Nucleus accumbens (tissue), 56 donors: ENCODE measurements at regions not wholly inside any gene's neighbourhood (a gene's known extent, or its start where the extent isn't known, plus 50 kb on each side); places are given as distances from the start of the nearest gene placed in this dataset.

Experiments used
- DNase-seq, 56 donors: peaks; one replicate each; lab custom pipeline; 2025; lab: John Stamatoyannopoulos, UW

- DNase-seq, result no peak
Observed at GRCh38 chr5:144585681-144586080, 415.0 kb downstream of the KCTD16 start.

DNA sequence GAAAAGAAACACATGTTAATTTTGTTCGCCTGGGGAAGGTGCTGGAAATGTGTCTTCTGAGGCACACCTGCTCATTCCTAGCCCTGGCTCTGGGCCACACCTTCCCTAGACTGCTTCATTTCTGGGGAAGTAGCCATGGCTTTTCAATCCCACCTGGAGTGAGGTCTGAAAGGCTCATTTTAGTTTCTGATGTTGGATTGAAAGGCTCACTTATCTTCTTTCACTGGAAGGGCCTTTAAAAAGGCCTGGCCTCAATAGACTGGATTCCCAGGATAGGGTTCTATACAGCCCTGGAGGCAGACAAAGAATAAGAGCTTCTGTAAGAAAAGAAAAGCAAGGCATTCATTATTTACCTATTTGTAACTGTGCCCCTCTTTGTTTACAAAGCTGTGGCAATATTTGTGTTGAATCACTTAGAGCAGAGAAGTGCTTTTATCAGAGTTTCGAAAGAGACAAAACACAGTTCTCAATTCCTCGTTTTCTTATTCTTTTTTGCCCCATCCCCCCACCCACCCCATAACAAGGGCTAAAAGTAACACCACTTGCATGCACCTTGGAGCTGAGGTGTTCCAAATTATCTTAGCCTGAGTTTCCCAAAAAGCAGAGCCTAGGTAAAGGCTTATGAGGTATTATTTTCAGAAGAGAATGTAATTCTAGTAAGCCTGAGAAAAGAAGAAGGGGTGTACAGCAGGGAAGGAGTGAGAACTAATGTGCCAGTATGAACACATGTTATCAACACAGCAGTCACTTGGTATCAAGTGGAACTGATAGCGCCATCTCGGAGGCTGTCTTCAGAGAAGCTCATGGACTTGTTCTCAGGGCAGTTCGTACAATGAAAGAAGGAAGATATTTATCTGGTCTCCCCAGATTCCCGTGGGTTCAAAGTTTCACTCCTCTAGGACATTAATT, 413.1 kb downstream of the KCTD16 start:
- DNase-seq, result no peak

GRCh38 chr5:144582066-144582465, 411.4 kb downstream of the KCTD16 start:
- no peak for DNase-seq

- DNase-seq, result no peak
Observed at GRCh38 chr5:144581044-144581443, 410.4 kb downstream of the KCTD16 start.

DNA sequence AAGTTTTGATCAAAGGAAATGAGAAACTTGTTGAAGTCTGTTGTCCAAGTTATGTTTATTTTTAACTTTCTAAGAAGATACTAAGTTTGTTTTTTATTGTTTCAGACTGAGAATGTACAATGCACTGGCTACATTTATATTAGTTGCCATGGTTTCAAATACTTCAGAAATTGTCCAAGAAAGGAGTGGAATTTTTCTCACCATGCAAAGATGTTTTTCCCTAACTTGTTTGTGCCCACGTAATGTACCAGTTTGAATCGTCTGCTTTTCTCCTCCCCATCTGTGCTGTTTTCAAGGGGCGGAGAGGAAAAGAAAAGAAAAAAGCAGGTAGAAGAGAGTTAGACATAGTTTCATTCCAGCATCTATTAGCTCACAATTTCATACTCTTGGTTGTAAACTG, 407.0 kb downstream of the KCTD16 start:
- DNase-seq, result no peak

DNA sequence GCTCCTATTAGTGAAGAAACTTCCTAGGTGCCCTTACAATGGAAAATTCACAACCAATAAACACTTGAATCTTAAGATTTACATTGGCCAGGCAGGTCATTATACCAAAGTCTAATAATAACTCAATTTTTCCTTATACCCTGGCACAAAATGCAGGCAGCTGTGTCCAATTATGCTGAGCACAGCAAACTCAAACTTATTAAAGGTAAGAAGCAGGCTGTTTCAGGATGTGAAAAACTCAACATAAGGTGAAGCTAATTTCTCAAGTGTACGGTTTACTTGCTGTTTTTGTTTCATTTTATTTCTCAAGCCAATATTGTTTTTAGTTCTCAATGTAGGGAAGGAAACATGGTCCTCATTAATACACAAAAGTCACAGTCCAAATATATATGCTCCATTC, 405.1 kb downstream of the KCTD16 start:
- DNase-seq, result no peak

DNA sequence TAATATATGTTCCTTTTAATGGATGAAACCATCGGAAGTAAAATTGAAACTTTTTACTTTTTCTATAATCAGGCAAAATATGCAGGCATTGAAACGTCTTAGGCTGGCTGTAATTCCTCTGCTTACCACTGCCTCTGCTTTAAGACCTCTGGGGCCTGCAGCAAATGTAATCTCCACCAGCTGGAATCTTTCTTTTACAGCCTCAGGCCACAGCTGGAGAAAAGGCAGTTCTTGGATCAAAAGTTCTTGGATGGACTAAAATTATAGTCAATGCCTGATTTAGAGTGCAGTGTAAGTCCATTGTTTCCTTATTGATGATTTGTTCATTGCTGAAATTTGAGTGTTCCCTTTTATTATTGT, 396.7 kb downstream of the KCTD16 start:
- DNase-seq, result no peak

DNA sequence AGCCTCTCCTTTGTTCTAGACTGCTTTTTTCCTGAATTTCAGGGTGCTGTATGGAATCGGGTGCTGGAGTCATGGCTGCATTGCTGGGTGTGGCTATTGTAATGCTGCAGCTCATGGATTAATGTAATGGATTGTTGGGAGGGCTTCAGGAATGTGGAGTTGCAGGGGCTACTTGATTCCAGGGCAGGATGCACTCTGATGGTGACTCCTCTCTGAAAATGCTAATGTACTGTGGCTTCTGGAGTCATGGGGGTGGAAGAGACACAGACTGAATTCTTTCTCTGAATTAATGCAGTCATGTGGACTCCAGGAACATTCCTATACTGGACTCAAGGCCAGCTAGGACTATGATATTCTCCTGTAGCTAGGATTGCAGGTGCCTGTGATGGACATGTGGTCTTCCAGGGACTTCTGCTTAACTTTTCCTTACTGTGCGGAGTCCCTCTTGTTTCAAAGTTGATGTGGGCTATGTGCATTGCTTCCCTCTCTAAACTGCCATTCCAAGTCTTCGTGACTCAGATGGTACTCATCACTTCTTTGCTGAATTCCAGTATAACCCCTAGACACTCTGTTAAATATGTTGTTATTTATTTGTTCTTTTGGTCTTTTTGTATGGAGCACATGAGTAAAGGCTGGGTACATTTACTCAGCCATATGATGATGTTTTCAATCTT, 396.2 kb downstream of the KCTD16 start:
- no peak for DNase-seq

DNA sequence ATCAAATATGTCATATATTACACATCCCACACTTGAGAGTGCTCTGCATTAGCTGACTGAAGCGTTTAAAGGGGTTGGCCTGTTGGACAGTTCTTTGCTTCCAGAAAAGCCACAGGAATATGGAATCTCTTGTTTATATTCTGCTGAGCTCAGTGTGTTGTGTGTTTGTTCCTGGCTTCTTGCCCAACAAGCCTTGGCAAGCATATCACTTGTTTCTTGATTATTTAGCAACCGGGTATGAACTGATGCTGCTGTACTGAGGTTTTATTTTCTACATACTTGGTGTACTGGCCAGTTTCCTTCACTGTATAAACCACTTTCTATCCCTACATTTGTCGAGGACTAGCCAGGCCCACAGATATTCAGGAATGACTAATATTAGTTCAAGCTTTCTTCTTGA, 378.9 kb downstream of the KCTD16 start:
- peak in 6 of 56 donors; percentile 0 to 14 (median 3) for DNase-seq

- no peak for DNase-seq
Observed at GRCh38 chr5:144548936-144549335, 378.3 kb downstream of the KCTD16 start.

DNA sequence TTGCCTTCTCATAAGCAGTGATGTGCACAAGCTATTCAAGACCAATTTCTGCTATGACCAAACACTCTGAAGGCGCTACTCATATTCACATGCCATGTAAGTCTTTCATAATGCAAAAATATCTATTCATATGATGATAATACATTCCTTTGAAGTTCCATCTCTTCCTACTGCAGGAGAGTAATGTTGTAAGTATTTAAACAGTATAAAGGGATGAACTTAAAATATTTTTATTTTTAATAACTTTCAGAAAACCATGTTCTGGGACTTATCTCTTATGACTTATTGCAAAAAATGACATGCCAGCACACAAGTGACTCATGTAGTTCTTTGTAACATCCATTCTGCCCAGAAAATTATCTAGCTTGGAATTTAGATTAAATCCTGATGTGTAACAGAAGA, 376.4 kb downstream of the KCTD16 start:
- no peak for DNase-seq

DNA sequence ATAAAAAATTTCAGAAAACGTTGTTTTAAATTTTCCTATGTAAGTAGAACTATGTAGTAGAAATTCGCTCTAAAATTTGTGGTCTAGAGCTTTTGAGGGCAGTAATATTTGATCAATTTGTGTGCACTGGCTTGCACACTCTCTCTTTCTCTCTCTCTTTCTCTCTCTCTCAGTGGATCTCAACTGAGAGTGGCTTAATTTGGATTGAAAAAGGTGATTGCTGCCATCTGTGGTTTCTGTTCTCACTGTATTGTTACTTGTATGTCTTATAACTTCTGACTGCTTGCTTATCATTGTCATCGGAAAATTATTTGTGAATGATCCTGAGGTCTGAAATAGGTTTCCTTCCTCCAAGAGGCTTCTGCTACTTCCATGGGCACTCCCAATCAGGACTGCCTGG, 368.2 kb downstream of the KCTD16 start:
- no peak for DNase-seq
